ENCODE measurements at regions not wholly inside any gene's neighbourhood (a gene's known extent, or its start where the extent isn't known, plus 50 kb on each side); places are given as distances from the start of the nearest gene placed in this dataset.

DNA sequence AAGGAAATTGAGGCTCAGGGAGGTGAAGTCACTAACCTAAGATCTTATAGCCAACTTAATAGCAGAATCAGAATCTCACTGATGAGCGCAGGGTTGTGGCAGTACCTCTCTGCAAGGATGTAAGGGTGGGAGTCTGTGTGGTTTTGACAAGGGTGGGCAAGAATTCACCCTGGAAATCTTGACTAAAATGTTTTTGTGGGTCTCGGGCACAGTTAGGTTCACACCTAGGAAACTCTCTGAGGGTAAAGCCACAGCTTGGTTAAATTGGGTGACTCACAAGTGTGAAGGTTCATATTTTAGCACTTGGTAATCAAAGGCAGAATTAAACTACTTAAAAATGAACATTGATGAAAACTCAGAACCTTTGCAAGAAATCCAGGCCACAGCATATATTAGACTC is 178.2 kb upstream of the EOMES start:
- dilution Hi-C loops (cut with MboI; ENCODE audit: extremely low pct_ligation_motif_present, low sequenced_read_pairs), result no loop called here
- no peak overlapping the region for H2AFZ ChIP-seq (ENCODE audit: control insufficient read depth, low read length)
- DNase-seq (ENCODE audit: low read depth, low spot score) (no peak), FAIRE-seq (no peak)
- H3K9me3 ChIP-seq (ENCODE audit: control insufficient read depth, low read depth, low read length), result no peaks in the 10 kb centered on the region
- no peaks in the 10 kb centered on the region for H3K27me3 ChIP-seq (ENCODE audit: control insufficient read depth, extremely low read depth, insufficient read depth, low read length)
- TF ChIP-seq, protein P1, sequence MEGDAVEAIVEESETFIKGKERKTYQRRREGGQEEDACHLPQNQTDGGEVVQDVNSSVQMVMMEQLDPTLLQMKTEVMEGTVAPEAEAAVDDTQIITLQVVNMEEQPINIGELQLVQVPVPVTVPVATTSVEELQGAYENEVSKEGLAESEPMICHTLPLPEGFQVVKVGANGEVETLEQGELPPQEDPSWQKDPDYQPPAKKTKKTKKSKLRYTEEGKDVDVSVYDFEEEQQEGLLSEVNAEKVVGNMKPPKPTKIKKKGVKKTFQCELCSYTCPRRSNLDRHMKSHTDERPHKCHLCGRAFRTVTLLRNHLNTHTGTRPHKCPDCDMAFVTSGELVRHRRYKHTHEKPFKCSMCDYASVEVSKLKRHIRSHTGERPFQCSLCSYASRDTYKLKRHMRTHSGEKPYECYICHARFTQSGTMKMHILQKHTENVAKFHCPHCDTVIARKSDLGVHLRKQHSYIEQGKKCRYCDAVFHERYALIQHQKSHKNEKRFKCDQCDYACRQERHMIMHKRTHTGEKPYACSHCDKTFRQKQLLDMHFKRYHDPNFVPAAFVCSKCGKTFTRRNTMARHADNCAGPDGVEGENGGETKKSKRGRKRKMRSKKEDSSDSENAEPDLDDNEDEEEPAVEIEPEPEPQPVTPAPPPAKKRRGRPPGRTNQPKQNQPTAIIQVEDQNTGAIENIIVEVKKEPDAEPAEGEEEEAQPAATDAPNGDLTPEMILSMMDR (optimal IDR thresholded peaks at IDR 0.05 in 1 of 3, IDR thresholded peaks at IDR 0.05 in 1 of 3, conservative IDR thresholded peaks at IDR 0.05 in 1 of 3; ENCODE audit: extremely low read depth in 1 of 3, insufficient read depth in 2 of 3, low read length in 3 of 3), result no peak
- TF ChIP-seq EZH2 (IDR thresholded peaks at IDR 0.05; ENCODE audit: low read length), result no peak
- H3K9me1 ChIP-seq (ENCODE audit: control insufficient read depth, extremely low read depth, insufficient read depth, low read length), result no peaks in the 10 kb centered on the region
- no peaks in the 10 kb centered on the region for H3K79me2 ChIP-seq (ENCODE audit: control insufficient read depth, insufficient read depth, low read length)
- H3K36me3 ChIP-seq (ENCODE audit: control insufficient read depth in 2 of 2, extremely low read depth in 1 of 2, insufficient read depth in 2 of 2, low read length in 2 of 2), result no peaks in the 10 kb centered on the region
- H3K4me1 ChIP-seq (ENCODE audit: control insufficient read depth, extremely low read depth, insufficient read depth, low read length), result no peaks in the 10 kb centered on the region
- H3K4me2 ChIP-seq (ENCODE audit: control insufficient read depth, extremely low read depth, insufficient read depth, low read depth, low read length), result no peak overlapping the region
- no peak overlapping the region for H3K9ac ChIP-seq (ENCODE audit: control insufficient read depth, extremely low read depth, insufficient read depth, low read length)
- H3K4me3 ChIP-seq (ENCODE audit: control insufficient read depth in 2 of 3, extremely low read depth in 1 of 3, insufficient read depth in 2 of 3, low read depth in 1 of 3, low read length in 3 of 3), result no peak overlapping the region
- no peak overlapping the region for H3K27ac ChIP-seq (ENCODE audit: control insufficient read depth, insufficient read depth, low read length)
- no peaks in the 10 kb centered on the region for H4K20me1 ChIP-seq (ENCODE audit: control insufficient read depth, extremely low read depth, insufficient read depth, low read length)

DNA sequence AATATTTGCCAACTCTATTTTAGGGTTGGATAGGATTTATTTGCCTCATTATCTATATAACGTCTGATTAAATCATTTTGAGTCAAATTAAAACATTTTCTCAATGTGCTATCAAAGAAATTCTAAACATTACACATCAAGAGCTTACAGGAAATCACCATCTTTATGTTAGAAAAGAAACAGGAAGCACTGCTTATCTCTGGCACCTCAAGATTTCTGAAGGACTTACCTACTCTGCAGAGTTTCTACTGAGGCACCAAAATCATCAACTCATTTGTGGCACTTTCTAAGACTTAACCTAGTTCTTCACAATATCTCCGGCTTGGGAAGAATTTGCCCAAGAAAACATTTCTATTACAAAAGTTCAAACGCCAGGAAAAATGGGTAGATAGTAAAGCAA is 181.3 kb upstream of the EOMES start:
- no peaks in the 10 kb centered on the region for H3K9me1 ChIP-seq (ENCODE audit: control insufficient read depth, extremely low read depth, insufficient read depth, low read length)
- no peaks in the 10 kb centered on the region for H3K9me3 ChIP-seq (ENCODE audit: control insufficient read depth, low read depth, low read length)
- H2AFZ ChIP-seq (ENCODE audit: control insufficient read depth, low read length), result no peak overlapping the region
- no peaks in the 10 kb centered on the region for H3K36me3 ChIP-seq (ENCODE audit: control insufficient read depth in 2 of 2, extremely low read depth in 1 of 2, insufficient read depth in 2 of 2, low read length in 2 of 2)
- H3K4me3 ChIP-seq (ENCODE audit: control insufficient read depth in 2 of 3, extremely low read depth in 1 of 3, insufficient read depth in 2 of 3, low read depth in 1 of 3, low read length in 3 of 3), result no peak overlapping the region
- no peak for TF ChIP-seq EZH2 (IDR thresholded peaks at IDR 0.05; ENCODE audit: low read length)
- TF ChIP-seq, protein P1 (optimal IDR thresholded peaks at IDR 0.05 in 1 of 3, IDR thresholded peaks at IDR 0.05 in 1 of 3, conservative IDR thresholded peaks at IDR 0.05 in 1 of 3; ENCODE audit: extremely low read depth in 1 of 3, insufficient read depth in 2 of 3, low read length in 3 of 3), result no peak
- no peak overlapping the region for H3K4me2 ChIP-seq (ENCODE audit: control insufficient read depth, extremely low read depth, insufficient read depth, low read depth, low read length)
- dilution Hi-C loops (cut with MboI; ENCODE audit: extremely low pct_ligation_motif_present, low sequenced_read_pairs), result no loop called here
- no peak for FAIRE-seq
- no peaks in the 10 kb centered on the region for H3K27me3 ChIP-seq (ENCODE audit: control insufficient read depth, extremely low read depth, insufficient read depth, low read length)
- H4K20me1 ChIP-seq (ENCODE audit: control insufficient read depth, extremely low read depth, insufficient read depth, low read length), result no peaks in the 10 kb centered on the region
- no peaks in the 10 kb centered on the region for H3K79me2 ChIP-seq (ENCODE audit: control insufficient read depth, insufficient read depth, low read length)
- H3K9ac ChIP-seq (ENCODE audit: control insufficient read depth, extremely low read depth, insufficient read depth, low read length), result no peak overlapping the region
- no peak overlapping the region for H3K27ac ChIP-seq (ENCODE audit: control insufficient read depth, insufficient read depth, low read length)
- DNase-seq (ENCODE audit: low read depth, low spot score), result no peak
- H3K4me1 ChIP-seq (ENCODE audit: control insufficient read depth, extremely low read depth, insufficient read depth, low read length), result no peaks in the 10 kb centered on the region

Measured in keratinocyte (primary cell).